GF-D8 (cell line): ENCODE measurements at regions not wholly inside any gene's neighbourhood (a gene's known extent, or its start where the extent isn't known, plus 50 kb on each side); places are given as distances from the start of the nearest gene placed in this dataset.
"Not testable (repeated sequence)": the region's sequence is repeated elsewhere in the genome, so short reads cannot be mapped to it uniquely, and the experiment has no call there.

ENCODE experiments used
- DNase-seq: peaks from one replicate; lab custom pipeline; 2025; lab: John Stamatoyannopoulos, UW

DNA sequence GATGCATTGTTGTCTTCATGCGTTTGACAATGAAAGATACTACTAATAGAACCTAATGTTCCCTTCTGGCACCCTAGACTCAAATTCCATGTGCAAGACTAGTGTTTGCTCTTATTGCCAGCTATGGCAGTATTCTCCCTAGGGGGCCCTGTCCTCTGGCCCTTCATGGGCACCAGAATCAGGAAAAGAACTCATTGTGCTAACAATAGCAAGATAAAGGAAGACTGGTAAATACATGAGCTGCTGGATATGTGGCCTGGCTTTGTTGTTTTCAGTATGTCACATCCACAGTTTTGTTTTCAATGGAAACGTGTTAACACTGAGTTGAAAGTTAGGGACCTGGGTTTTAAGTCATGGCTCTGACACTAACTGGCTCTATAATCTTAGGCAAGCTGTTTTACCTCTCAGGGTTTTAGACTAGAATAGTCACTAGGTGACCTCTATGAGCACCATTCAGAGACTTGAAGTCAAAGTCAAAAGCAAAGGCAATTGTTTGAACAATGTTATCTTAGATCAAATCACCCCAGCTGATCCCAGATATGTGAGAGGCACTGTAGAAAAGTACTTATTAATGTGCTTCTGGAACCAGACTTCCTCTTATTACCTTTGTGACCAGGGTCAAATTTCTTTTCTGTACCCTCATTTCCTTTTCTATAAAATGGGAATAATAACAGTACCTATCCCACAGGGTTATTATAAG lies 253.7 kb upstream of the DIAPH2 start:
- no peak for DNase-seq

DNA sequence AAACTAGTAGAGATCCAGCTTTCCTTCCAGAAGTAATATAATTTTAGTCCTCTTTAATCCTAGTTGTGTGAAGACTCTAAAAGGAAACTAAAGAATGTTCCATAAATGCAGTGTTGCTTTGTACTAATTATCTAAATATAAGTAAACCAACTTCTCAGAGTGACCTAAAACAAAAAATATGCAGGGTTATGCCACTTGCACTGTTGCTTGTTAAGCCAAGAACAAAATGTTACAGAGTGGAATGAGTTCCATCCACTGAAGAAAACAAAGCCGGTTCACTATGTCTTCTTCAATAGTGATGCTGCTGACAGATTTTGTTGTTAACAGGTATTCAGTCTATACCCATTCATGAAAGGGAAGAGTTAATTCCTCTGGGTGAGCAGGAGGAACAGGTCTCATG lies 252.0 kb upstream of the DIAPH2 start:
- no peak for DNase-seq

DNA sequence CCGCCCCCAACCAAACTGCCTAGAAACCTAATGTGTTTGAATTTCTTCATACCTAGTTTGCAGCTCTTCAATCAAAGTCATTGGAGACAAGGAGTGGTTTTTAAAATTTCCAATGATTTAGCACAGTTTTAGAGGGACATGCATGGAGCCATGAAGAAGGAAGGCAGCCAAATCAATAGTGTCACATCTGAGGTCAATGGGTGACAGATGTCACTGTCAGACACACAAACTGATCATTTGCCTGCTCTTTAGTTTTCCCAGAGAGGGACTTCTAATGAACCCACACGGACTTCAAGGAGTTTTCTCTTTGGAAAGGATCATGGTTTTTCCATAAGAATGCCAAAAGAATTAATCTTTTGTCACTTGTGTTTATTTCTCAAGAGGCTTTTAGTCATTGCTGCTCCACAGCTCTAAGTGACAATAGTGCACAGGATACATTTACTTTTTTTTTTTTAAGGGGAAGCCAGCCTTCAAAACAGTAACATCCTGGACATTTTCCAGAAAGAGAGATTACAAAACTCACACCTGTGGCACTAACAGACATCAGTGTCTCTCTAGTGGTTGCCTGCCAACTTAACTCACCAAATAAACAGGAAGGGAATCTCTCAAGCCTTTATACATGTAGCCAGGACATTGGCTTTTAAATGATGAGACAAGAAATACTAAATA lies 251.1 kb upstream of the DIAPH2 start:
- DNase-seq, result no peak

DNA sequence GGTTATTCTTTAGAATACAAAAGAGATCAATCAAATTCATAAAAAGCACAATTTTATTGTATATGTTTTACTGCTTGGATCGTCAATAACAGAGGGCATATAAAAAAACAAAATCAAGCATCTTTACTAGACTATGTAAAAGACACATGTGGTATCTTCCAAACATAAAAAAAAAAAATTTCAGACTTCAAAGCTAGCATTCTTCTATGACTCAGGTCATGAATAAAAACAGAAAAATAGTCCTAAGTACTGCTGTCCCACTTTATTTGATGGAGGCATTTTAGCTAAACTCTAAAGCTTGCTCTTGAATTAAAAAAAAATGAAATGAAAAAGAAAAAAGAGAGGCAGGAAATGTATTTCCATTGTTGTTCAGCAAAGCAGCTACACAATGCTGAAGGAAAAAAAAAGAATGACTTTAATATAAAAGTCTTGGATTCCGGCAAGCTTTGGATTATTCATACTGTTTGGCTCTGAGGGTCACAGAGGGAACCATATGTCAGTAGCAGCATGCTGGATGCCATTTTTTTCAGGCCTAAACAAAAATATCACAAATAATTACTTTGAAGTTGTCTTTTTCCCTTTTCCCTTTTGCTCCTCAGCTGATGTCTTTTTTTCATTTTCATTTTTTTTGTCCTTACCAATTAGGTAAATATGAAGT lies 249.1 kb upstream of the DIAPH2 start:
- no peak for DNase-seq

DNA sequence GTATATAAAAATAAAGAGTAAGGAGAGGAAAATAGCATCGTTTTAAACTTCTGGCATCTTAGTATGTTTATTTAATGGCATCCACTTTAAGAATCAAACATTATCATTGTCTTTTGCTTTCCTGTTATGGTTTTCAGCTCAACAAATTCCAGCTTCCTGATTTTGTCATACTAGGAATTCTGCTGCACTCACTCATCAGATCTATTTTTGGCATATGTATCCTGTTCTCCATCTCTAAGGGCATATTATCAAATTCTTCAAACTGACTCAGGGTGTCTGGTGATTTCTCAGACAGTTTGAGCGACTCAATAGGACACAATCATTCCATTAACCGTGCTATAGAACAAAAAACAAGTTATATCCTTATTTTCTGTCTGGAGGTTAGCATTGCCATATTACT lies 248.5 kb upstream of the DIAPH2 start:
- no peak for DNase-seq

DNA sequence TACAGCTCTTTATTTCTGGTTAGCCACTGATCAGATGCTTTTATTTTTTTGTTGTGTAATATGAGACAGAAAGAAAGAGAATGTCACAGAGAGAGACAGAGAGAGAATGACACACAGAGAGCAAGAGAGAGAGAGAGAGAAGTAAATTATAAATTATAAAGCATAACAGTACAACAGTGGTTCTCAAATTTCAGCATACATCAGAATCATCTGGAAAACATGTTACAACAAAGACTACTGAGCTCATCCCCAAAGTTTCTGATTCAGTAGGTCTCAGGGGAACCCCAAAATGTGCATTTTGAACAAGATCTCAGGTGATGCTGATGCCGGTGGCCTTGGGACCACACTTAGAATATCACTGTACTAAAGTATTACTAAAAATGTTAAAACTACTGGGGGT lies 245.8 kb upstream of the DIAPH2 start:
- DNase-seq, result no peak

DNA sequence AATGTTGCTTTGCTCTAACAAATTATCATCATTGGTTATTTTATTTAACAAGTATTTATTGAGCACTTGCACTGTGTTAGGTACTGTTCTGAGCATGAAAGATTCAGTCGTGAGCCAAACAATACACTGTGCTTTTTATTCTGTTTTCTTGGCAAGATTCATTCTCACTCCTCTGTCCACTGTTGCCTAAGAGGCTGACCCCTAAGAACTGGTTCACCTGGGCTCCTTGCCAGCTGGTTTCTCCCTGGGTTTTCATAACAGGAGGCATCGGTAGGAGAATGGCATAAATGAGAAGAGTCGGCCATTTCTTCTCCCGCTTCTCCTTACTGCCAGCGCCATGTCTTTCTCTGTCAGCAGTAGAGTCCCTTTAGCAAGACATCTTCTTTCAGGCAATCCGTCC lies 243.7 kb upstream of the DIAPH2 start:
- no peak for DNase-seq

DNA sequence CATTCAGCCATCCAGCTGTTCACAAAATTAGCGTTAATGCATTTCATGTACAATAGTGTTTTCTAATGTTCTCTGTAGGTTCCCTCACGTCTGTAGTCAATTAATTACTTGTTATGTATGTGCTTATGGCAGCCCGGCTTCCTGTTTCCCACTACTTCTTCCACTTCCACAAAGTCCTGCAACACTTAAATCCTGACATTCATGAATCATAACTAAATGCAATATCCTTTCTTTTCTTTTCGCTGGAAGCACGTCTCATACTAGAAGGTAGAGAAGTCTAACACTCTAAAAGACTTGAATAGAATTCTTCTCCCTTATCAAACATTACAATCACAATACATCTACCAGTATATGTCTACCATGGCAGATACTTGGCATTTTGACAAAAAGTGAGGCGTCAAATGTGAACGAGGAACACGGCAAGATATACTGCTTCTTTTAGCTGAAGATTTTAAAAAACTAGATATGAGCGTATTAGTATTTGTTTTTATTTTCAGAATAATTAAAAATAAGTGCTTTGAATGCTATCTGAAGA lies 239.0 kb upstream of the DIAPH2 start:
- no peak for DNase-seq

DNA sequence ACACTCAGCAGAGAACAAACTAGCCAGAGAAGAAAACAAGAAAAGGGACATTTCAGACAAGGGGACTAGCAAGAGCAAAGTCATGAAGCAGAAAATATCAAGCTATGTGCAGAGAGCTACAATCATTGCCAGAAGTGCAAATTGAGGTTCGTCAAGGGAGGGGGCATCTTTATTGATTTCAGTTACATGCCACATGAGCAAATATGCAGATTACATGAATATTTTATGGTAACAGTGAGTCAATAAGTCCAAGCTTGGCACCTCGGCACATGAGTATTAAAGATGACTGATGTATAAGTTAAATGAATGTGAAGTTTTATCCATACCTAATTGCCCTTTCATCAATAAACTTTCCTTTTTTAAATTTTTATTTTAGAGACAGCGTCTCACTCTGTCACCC lies 238.1 kb upstream of the DIAPH2 start:
- no peak for DNase-seq

DNA sequence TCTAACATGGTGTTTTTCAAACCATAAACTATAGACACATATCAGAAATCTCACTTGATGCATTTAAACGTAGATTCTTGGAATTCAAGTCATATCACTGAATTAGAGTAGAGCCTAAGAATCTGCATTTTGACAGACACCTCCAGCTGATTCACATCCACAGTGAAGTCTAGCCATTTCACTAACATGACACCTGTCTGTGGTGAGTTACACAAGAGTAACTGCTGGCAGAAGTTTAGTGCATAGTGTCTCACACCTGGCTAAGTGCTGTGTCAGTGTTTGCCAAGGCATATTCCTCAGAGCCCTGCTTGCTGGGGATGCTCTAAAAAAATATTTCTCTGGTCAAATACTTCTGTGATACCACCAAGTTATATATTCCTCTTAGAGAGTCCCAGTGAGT lies 237.5 kb upstream of the DIAPH2 start:
- DNase-seq, result no peak

DNA sequence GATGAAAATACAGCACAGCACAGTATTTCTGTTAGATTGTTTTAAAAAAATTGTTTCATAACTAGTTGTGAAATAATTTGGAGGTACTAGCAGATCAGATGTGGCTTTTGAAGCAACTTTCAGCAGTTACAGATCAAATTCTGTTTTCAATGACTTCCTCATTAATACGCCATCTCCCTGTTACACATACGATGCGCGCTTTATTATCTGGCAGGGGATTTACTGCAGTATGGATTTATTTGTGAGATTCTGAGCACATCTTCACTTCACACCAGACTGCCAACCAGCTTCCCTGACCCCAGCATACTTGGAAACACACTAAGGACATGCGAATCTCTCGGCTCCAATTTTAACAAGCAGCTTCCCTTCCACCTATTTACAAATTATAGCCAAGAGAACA lies 235.5 kb upstream of the DIAPH2 start:
- DNase-seq, result no peak

DNA sequence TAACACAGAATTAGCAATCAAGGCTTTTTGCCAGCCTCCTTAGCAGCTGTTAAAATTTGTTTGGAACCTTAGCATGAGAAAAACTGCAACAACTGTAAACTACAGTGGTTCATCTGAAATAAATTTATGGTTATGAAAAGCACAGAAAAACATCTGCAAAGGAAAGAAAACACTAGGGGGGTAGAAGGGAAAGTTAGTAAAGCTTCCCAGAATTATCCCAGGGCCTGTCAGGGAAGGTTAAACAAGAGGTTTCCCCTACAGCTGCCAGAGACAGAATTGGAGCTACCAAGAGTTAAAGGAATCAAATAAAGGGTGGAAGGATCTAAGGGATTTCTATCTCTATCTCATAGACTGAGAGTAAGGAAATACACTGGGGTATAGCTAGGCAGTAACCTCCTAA lies 234.7 kb upstream of the DIAPH2 start:
- no peak for DNase-seq

DNA sequence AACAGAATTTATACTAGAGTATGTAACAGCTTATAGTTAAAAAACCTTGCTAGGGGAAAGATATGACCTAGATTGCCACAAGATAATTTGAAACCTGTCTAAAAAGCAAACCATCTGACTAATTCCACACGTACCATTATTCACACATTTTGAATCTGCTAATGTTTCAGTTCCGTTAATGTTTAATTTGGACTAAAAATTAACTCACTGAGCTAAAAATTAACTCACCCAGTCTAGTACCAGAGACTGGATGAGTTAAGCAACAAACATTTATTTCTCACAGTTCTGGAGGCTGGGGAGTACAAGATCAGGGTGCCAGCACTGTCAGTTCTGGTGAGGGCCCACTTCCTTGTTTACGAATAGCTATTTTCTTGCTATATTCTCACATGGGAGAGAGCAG lies 231.5 kb upstream of the DIAPH2 start:
- no peak for DNase-seq

DNA sequence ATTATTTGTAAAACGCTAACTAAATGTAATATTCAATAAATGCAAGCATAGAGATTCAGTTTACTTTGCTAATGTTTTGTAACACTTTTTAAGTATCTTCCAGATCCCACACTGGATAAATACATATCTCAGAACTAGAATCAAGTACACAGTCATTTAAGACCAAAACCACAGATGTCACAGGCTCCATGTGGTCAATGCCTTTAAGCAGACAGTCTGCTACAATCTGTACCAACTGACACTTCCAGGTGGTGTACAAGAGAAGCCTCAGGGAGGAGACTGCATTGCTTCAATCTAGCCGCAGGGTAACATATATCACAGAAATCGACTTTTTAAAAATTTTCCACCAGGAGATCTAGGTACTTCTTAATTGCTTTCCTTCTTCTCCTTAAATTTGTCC lies 229.6 kb upstream of the DIAPH2 start:
- DNase-seq, result no peak

DNA sequence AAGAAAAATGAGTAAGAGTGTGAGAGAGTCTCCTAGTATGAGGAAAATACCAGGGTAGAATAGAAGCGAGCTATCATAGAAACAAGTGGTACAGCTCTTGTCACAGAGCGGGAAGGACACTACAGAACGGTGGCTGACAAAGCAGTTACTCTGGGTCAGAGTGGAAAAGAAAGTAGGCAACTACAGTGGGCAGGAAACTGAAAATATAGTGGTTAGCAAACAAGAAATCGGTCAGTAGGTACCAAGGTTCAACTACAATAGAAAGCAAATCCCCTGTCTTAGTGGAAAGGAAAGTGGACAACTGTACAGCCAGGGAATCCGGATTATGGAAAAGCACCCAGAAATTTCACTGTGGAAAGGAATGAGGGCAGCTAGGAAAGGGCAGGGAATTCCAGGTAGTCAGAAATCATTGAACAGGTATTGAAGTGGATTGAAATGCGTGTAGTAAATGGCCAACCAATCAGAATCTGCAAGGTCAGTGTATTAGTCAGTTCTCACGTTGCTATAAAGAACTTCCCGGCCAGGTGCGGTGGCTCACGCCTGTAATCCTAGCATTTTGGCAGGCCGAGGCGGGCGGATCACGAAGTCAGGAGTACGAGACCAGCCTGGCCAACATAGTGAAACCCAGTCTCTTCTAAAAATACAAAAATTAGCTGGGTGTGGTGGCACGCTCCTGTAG lies 219.6 kb upstream of the DIAPH2 start:
- DNase-seq, result no peak

DNA sequence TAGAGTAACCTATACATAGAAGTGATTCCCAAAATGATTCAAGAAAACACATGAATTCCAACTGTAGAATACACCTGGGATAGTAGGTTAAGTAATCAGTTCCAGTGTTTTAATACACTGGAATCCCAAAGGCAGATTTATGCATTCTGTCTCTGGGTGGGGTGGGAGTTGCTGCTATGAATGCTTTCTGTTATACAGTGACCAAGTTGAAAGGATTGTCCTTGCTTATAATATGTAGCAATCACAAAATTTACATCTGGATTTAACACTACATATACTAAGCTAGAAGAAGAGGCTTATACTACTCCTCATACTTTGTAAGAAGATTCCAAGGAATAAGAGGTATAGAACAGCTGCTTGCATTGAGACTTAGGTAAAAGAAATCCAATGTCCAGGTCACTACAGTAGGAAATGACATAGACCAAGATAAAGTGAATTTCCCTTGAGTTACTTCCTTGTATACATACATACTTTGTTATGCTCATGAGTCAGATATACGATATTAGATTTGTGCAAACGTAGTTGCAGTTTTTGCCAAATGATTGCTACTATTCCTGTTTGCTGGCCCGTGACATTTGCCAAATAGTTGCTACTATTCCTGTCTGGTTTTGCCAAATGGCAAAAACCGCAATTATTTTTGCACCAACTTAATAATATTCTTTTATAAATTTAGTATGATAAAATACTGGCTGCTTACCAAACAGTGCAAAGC lies 210.5 kb upstream of the DIAPH2 start:
- DNase-seq, result no peak

DNA sequence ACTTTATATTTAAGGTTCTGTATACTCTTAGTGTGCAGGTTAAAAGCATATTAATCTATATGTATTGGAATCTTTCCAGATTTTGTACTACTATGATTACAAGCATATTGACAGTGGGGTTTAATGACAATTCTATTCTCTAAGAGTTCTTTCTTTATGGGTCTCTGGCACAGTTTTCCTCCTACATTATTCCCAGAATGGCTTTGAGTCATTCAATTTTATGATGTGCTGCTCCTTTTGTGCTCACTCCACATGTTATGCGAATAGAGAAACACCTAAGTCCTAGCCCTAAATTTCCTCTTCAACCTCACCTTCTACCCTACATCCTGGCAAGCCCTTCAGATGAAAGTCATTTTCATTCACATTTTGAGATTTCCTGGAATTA lies 209.9 kb upstream of the DIAPH2 start:
- no peak for DNase-seq

DNA sequence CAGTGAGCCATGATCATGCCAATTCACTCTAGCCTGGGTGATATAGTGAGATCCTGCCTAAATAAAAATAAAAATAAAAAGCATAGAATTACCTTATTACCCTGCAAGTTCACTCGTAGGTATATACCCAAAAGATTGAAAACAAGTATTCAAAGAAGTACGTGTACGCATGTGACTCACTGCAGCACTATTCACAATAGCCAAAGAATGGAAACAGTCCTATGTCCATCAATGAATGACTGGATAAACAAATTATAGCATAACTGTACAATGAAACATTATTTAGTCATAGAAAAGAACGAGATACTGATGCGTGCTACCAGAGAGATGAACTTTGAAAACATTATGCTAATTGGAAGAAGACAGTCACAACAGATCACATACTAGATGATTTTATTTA lies 204.6 kb upstream of the DIAPH2 start:
- DNase-seq, result no peak

DNA sequence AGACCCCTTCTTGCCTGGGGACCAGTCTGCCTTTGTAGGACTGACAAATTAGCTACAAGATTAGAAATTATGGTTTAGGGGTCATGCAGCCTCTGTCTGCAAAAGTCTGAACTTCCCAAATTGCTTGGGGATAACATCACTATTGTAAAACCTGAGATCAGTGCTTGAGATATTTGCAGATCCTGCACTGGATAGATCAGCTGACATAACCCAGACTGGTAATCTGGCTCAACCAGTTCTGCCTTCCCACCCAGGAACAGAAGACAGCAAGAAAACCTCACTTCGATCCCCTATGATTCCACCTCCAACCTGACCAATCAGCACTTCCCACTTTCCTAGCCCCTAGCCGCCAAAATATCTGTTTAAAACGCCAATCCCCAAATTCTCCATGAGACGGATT lies 202.8 kb upstream of the DIAPH2 start:
- no peak for DNase-seq

DNA sequence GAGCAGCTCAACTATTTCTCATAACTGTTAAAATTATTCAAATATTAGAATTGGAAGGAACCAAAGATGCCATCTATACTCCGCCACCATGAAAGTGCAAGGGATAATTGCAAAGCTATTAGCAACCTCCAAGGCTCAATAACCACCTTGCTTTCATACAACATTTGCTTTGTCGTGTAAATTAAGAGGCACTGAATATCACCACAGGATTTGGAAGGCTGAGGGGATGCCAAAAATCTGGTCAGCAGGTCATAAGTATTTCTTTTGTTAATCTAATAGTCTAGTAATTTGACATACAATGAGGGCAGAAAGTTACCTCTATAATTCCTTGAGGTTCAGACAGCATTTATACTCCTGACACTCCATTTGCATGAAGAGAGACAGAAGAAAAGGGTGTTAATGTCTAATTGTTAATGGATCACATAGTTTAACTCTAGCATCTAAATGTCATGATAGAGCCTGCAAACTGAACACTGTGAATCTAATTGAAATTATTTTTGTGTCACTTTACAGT lies 200.9 kb upstream of the DIAPH2 start:
- no peak for DNase-seq

DNA sequence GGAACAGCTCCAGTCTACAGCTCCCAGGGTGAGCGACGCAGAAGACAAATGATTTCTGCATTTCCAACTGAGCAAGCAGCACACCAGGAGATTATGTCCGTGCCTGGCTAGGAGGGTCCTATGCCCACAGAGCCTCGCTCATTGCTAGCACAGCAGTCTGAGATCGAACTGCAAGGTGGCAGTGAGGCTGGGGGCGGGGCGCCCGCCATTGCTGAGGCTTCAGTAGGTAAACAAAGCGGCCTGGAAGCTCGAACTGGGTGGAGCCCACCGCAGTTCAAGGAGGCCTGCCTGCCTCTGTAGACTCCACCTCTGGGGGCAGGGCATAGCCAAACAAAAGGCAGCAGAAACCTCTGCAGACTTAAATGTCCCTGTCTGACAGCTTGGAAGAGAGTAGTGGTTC lies 198.0 kb upstream of the DIAPH2 start:
- DNase-seq, result not testable (repeated sequence)

DNA sequence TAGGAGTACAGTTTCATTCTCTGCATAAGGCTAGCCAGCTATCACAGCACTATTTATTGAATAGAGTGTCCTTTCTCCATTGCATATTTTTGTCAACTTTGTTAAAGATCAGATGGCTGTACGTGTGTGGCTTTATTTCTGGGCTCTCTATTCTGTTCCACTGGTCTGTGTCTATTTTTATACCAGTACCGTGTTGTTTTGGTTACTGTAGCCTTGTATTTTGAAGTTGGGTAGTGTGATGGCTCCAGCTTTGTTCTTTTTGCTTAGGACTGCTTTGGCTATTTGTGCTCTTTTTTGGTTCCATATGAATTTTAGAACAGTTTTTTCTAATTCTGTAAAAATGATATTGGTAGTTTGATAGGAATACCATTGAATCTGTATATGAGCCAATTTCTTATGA lies 182.1 kb upstream of the DIAPH2 start:
- no peak for DNase-seq
